Natural killer cell (primary cell): ENCODE measurements at regions not wholly inside any gene's neighbourhood (a gene's known extent, or its start where the extent isn't known, plus 50 kb on each side); places are given as distances from the start of the nearest gene placed in this dataset.
"Not testable (repeated sequence)": the region's sequence is repeated elsewhere in the genome, so short reads cannot be mapped to it uniquely, and the experiment has no call there.

Experiments
- ATAC-seq, 3 donors: fragments of 150-1000 bp in 2 of 3; fragments of 200-7000 bp in 1 of 3; cut with Tn5 transposase; 1 replicate in 1 of 3; 2 replicates in 2 of 3; pipeline ENCODE4 v1.10.0; 2021; ENCODE audit warnings: mild to moderate bottlenecking in 2 of 3, moderate library complexity in 2 of 3
- DNase-seq, 2 donors: peaks; one replicate each; pipeline versions ENCODE4 v3.0.0 to v3.0.0-alpha.2; 2013 to 2021; ENCODE audit warnings: mixed read lengths in 1 of 2
- H3K27ac ChIP-seq: one replicate; pipeline ENCODE4 v1.5.1; 2013; ENCODE audit warnings: mild to moderate bottlenecking, low read length
- H3K27me3 ChIP-seq: one replicate; pipeline ENCODE4 v1.6.1; 2013; ENCODE audit warnings: low read length; ENCODE audit not compliant: control insufficient read depth, insufficient read depth
- H3K36me3 ChIP-seq: one replicate; pipeline ENCODE4 v1.6.1; 2013; ENCODE audit warnings: low read length; ENCODE audit not compliant: control insufficient read depth, insufficient read depth
- H3K4me1 ChIP-seq: one replicate; pipeline ENCODE4 v1.6.1; 2013; ENCODE audit warnings: low read length; ENCODE audit not compliant: control insufficient read depth, insufficient read depth
- H3K4me3 ChIP-seq: one replicate; pipeline ENCODE4 v1.5.1; 2013; ENCODE audit warnings: low read length
- H3K9me3 ChIP-seq: one replicate; pipeline ENCODE4 v1.6.1; 2013; ENCODE audit warnings: low read length; ENCODE audit not compliant: control insufficient read depth, insufficient read depth
- H3K27ac Mint-ChIP-seq, 2 donors: one replicate each; pipeline ENCODE4 v1.8.0; 2022; ENCODE audit warnings: mild to moderate bottlenecking in 2 of 2, mixed read lengths in 2 of 2, moderate library complexity in 1 of 2
- H3K27me3 Mint-ChIP-seq, 2 donors: one replicate each; pipeline ENCODE4 v1.8.0; 2022; ENCODE audit warnings: low read depth in 2 of 2, mixed read lengths in 2 of 2
- H3K36me3 Mint-ChIP-seq: one replicate; pipeline ENCODE4 v1.8.0; 2022; ENCODE audit warnings: mixed read lengths
- H3K4me1 Mint-ChIP-seq, 2 donors: one replicate each; pipeline ENCODE4 v1.8.0; 2022; ENCODE audit warnings: mixed read lengths in 2 of 2
- H3K4me3 Mint-ChIP-seq: one replicate; pipeline ENCODE4 v1.8.0; 2022; ENCODE audit warnings: mild to moderate bottlenecking, moderate library complexity, mixed read lengths
- H3K9me3 Mint-ChIP-seq, 2 donors: one replicate each; pipeline ENCODE4 v1.8.0; 2022; ENCODE audit warnings: mixed read lengths in 2 of 2
- WGBS: methylation state at CpG from one replicate; pipeline ENCODE4 v1.1.7; 2013; ENCODE audit warnings: missing lambda C conversion rate; ENCODE audit not compliant: insufficient coverage; 5-methylcytosine and 5-hydroxymethylcytosine counted together
- intact Hi-C: fragments of 100-400 bp; cut with micrococcal nuclease; formaldehyde crosslinking; loops from one replicate; pipeline ENCODE4 v1.14.2; 2022
- TF ChIP-seq, protein P1 (sequence below): fragments of 200-600 bp; IDR thresholded peaks from one replicate; pipeline ENCODE4 v1.8.0; 2022; ENCODE audit warnings: antibody characterized with exemption

DNA sequence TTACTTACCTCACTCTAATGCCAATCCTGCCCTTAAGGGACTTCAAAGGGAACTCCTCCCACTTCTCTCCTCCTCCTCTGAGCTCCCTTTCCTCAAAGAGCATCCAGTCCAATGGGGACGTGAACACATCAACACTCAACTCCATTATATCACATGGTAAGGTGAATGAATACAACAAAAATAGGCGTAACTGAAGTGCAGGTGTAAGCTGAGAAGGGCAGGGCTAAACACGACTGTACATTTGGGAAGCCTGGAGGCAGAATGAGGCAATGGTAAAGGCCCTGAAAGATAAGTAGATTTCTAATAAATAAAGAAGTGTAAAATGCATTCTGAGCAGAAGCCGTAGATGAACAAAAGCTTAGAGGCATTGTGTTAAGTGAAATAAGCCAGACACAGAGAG, 226.1 kb upstream of the TRIB2 start:
- ATAC-seq = no peak
- H3K4me1 ChIP-seq = peaks cover 27% of the 10 kb centered on the region

DNA sequence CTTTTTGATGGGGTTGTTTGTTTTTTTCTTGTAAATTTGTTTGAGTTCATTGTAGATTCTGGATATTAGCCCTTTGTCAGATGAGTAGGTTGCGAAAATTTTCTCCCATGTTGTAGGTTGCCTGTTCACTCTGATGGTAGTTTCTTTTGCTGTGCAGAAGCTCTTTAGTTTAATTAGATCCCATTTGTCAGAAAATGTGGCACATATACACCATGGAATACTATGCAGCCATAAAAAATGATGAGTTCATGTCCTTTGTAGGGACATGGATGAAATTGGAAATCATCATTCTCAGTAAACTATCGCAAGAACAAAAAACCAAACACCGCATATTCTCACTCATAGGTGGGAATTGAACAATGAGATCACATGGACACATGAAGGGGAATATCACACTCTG, 224.4 kb upstream of the TRIB2 start:
- H3K27me3 ChIP-seq, H3K9me3 Mint-ChIP-seq, H3K4me3 ChIP-seq, DNase-seq, H3K4me3 Mint-ChIP-seq, H3K36me3 Mint-ChIP-seq, H3K36me3 ChIP-seq, intact Hi-C loops, H3K27ac ChIP-seq, H3K27me3 Mint-ChIP-seq, H3K27ac Mint-ChIP-seq, H3K9me3 ChIP-seq, ATAC-seq: not testable (repeated sequence)
- WGBS = no CpG with 5 or more reads among the region's 3 CpGs
- peaks cover 51 to 53% of the 10 kb centered on the region in 2 donors for H3K4me1 Mint-ChIP-seq
- peaks cover 20% of the 10 kb centered on the region for H3K4me1 ChIP-seq

More for the DNA sequence above, 226.1 kb upstream of the TRIB2 start:
- intact Hi-C loops = no loop called here
- Histone ChIP-seq H3K36me3 (no peaks in the 10 kb centered on the region), H3K27me3 (no peaks in the 10 kb centered on the region), H3K4me3 (no peak overlapping the region), H3K27ac (no peak overlapping the region), H3K9me3 (no peaks in the 10 kb centered on the region)
- H3K4me3 Mint-ChIP-seq = no peak overlapping the region
- no peaks in the 10 kb centered on the region for H3K27me3 Mint-ChIP-seq
- no peaks in the 10 kb centered on the region for H3K9me3 Mint-ChIP-seq
- DNase-seq = no peak
- 96% methylated on average over 3 of the region's 4 CpGs for WGBS
- H3K36me3 Mint-ChIP-seq = no peaks in the 10 kb centered on the region
- H3K4me1 Mint-ChIP-seq = peaks cover 48 to 53% of the 10 kb centered on the region in 2 donors
- TF ChIP-seq, protein P1, sequence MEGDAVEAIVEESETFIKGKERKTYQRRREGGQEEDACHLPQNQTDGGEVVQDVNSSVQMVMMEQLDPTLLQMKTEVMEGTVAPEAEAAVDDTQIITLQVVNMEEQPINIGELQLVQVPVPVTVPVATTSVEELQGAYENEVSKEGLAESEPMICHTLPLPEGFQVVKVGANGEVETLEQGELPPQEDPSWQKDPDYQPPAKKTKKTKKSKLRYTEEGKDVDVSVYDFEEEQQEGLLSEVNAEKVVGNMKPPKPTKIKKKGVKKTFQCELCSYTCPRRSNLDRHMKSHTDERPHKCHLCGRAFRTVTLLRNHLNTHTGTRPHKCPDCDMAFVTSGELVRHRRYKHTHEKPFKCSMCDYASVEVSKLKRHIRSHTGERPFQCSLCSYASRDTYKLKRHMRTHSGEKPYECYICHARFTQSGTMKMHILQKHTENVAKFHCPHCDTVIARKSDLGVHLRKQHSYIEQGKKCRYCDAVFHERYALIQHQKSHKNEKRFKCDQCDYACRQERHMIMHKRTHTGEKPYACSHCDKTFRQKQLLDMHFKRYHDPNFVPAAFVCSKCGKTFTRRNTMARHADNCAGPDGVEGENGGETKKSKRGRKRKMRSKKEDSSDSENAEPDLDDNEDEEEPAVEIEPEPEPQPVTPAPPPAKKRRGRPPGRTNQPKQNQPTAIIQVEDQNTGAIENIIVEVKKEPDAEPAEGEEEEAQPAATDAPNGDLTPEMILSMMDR = no peak
- H3K27ac Mint-ChIP-seq = peak overlapping the region; percentile 0 to 31

DNA sequence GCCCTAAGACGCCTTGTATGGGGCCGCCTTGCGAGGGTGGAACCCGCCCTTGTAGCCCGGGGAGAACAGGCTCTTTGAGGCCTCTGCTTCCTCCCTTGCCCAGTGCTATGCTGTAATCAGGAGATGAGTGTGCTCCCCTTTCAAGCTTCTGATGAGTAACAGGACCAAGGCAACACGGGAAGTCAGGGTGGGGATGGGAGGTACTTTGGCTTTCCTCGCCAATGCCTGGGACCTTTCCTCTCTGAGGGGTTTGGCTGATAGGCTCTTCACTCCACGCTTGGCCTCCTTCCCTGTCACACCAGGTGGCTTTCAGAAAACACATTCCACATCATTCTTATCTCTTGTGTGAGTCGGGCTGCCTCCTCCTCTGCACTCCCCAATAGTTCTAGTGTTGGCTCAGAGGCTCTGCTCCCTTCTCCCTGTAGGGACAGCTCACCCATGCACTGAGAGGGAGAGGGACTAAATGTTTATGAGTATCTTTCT, 223.7 kb upstream of the TRIB2 start:
- TF ChIP-seq, protein P1 = no peak
- WGBS = 92% methylated on average over 8 of the region's 9 CpGs
- Histone ChIP-seq H3K4me3 (no peak overlapping the region), H3K9me3 (no peaks in the 10 kb centered on the region), H3K4me1 (peaks cover 13% of the 10 kb centered on the region), H3K27me3 (no peaks in the 10 kb centered on the region), H3K27ac (no peak overlapping the region), H3K36me3 (no peaks in the 10 kb centered on the region)
- H3K9me3 Mint-ChIP-seq = no peaks in the 10 kb centered on the region
- peak overlapping the region in 1 of 2 donors; percentile 25 for H3K27ac Mint-ChIP-seq
- no peaks in the 10 kb centered on the region for H3K27me3 Mint-ChIP-seq
- H3K4me3 Mint-ChIP-seq = no peak overlapping the region
- intact Hi-C loops = no loop called here
- DNase-seq (peak in 1 of 2 donors; percentile 48), ATAC-seq (no peak)
- H3K4me1 Mint-ChIP-seq = peaks cover 51 to 53% of the 10 kb centered on the region in 2 donors
- no peaks in the 10 kb centered on the region for H3K36me3 Mint-ChIP-seq

DNA sequence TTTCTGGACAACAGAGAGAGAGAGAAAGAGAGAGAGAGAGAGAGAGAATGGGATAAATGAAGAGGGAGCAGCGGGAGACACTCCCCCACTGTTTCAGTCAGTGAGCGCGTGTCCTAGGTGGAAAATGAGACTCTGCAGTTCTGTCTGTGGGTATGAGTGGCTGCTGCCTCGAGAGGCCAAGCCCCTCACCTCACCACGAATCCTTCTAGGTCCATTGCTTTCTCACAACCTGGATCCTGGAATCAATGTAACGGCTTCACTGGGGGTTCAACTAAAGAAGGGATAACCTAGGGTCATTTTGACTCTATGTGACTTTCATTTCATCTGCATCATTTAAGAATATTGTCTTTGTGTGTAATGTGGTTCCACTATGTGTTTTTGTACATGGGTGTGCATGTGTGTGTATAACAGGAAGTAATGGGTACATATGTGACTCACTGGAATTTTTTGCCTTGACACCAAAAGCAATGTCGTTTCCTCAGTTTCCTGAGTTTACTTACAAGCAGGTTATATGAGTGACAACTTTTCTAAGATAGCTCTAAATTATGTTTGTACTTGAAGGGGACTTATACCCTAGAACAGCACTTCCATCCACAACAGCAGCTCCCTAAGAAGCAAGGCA, 221.4 kb upstream of the TRIB2 start:
- no peak overlapping the region for H3K4me3 ChIP-seq
- peaks cover 58 to 59% of the 10 kb centered on the region in 2 donors for H3K4me1 Mint-ChIP-seq
- no peaks in the 10 kb centered on the region for H3K27me3 ChIP-seq
- H3K36me3 ChIP-seq = no peaks in the 10 kb centered on the region
- no peaks in the 10 kb centered on the region for H3K9me3 Mint-ChIP-seq
- H3K36me3 Mint-ChIP-seq = no peaks in the 10 kb centered on the region
- no peaks in the 10 kb centered on the region for H3K27me3 Mint-ChIP-seq
- intact Hi-C loops = no loop called here
- H3K27ac Mint-ChIP-seq = no peak overlapping the region
- TF ChIP-seq, protein P1 = no peak
- 85% methylated on average over 7 of the region's 7 CpGs for WGBS
- no peak overlapping the region for H3K4me3 Mint-ChIP-seq
- H3K9me3 ChIP-seq = no peaks in the 10 kb centered on the region
- peaks cover 16% of the 10 kb centered on the region for H3K4me1 ChIP-seq
- no peak for DNase-seq
- H3K27ac ChIP-seq = no peak overlapping the region
- ATAC-seq = peak in 1 of 3 donors; percentile 15
